IMR-90 (cell line): ENCODE measurements at regions not wholly inside any gene's neighbourhood (a gene's known extent, or its start where the extent isn't known, plus 50 kb on each side); places are given as distances from the start of the nearest gene placed in this dataset.

Source experiments
- CEBPB ChIP-seq: IDR thresholded peaks from 2 replicates; pipeline ENCODE4 v1.6.1; 2012; ENCODE audit warnings: low read depth, low read length, improper control_type of control experiment
- RCOR1 ChIP-seq: IDR thresholded peaks from 2 replicates; pipeline ENCODE4 v1.6.1; 2012; ENCODE audit warnings: mild to moderate bottlenecking, low read length, improper control_type of control experiment; ENCODE audit not compliant: insufficient replicate concordance
- TF ChIP-seq, protein P1 (sequence below): conservative IDR thresholded peaks from 2 replicates; pipeline ENCODE4 v1.5.1; 2012; ENCODE audit warnings: mild to moderate bottlenecking, low read depth, low read length, improper control_type of control experiment

DNA sequence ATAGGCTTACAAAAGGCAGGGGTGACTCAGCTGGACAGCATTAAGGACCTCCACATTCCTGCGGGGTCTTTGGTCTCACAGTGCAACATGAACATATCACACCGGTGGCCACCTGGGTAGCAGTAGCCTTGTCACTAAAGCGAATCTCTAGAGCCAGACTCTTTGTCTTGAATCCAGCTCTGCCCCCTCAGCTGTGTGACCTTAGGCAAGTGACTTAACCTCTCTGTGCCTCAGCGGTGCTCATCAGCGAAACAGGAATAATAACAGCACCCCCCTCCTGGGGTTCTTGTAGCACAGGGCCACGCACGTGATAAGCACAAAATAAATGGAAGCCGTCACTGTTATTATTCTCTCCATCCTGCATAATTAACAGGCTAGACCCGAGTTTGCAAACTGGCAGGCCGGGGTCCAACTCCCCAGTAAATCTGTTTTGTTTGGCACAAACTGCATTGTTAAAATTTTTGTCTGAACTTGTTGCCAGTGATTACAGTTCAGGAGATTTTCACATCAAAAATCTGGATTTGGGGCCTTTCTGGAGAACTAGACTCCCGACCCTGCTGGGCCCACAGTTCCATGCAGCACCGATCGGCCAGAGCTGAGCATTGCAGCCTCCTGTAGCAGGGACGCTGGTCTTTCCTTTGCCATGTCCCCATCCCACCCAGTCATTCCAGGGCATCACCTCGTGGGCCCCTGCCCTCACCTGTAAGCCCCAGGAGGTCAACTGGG lies 174.8 kb downstream of the PHETA1 start:
- TF ChIP-seq, protein P1, sequence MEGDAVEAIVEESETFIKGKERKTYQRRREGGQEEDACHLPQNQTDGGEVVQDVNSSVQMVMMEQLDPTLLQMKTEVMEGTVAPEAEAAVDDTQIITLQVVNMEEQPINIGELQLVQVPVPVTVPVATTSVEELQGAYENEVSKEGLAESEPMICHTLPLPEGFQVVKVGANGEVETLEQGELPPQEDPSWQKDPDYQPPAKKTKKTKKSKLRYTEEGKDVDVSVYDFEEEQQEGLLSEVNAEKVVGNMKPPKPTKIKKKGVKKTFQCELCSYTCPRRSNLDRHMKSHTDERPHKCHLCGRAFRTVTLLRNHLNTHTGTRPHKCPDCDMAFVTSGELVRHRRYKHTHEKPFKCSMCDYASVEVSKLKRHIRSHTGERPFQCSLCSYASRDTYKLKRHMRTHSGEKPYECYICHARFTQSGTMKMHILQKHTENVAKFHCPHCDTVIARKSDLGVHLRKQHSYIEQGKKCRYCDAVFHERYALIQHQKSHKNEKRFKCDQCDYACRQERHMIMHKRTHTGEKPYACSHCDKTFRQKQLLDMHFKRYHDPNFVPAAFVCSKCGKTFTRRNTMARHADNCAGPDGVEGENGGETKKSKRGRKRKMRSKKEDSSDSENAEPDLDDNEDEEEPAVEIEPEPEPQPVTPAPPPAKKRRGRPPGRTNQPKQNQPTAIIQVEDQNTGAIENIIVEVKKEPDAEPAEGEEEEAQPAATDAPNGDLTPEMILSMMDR, result no peak
- no peak for TF ChIP-seq CEBPB
- TF ChIP-seq RCOR1, result no peak
